Endothelial cell of umbilical vein (primary cell): ENCODE measurements at regions not wholly inside any gene's neighbourhood (a gene's known extent, or its start where the extent isn't known, plus 50 kb on each side); places are given as distances from the start of the nearest gene placed in this dataset.

Source experiments
- BruUV-seq: library from RNA; stranded (reverse); fragments of 400-500 nt; replicated peaks from 2 replicates; lab custom pipeline; 2021; lab: Mats Ljungman, UMichigan
- CTCF ChIA-PET: fragments of 300-600, 350-600 bp; sonication (Branson Sonifier 250); formaldehyde crosslinking; loops from one replicate; lab custom pipeline; 2021; ENCODE audit warnings: antibody characterized with exemption, inconsistent platforms; lab: Charles Lee
- POLR2A ChIA-PET: fragments of 300-600, 350-600 bp; sonication (Branson Sonifier 250); formaldehyde crosslinking; loops from one replicate; lab custom pipeline; 2021; ENCODE audit warnings: antibody characterized with exemption, inconsistent platforms; lab: Charles Lee
- DNase-seq: peaks from one replicate; pipeline ENCODE4 v3.0.0-alpha.2; 2011; ENCODE audit warnings: low read depth, low spot score
- FAIRE-seq: peaks from 2 replicates; lab custom pipeline; 2011; peaks lifted over from hg19 to GRCh38; lab: Jason Lieb, UNC
- H2AFZ ChIP-seq: 2 replicates; pipeline ENCODE4 v1.6.0; 2012; ENCODE audit warnings: low read depth, low read length, control low read depth, inconsistent platforms
- H3K27ac ChIP-seq: 2 replicates; pipeline ENCODE4 v1.5.1; 2011; ENCODE audit warnings: low read depth, mild to moderate bottlenecking, control low read depth, low read length, moderate library complexity; ENCODE audit not compliant: insufficient read depth
- H3K27me3 ChIP-seq, 2 experiments: 2 replicates each; pipeline versions ENCODE4 v1.6.0 to v1.6.1; 2011; ENCODE audit warnings: low read length in 2 of 2, mixed read lengths in 1 of 2; ENCODE audit not compliant: control insufficient read depth in 2 of 2, insufficient read depth in 2 of 2
- H3K36me3 ChIP-seq, 2 experiments: 2 replicates in 1 of 2; 3 replicates in 1 of 2; pipeline ENCODE4 v1.5.1; 2011; ENCODE audit warnings: low read length in 2 of 2, mild to moderate bottlenecking in 1 of 2, moderate library complexity in 1 of 2; ENCODE audit not compliant: control insufficient read depth in 2 of 2, insufficient read depth in 2 of 2; ENCODE audit errors: extremely low read depth in 1 of 2
- H3K4me1 ChIP-seq: 3 replicates; pipeline ENCODE4 v1.5.1; 2011; ENCODE audit warnings: mild to moderate bottlenecking, low read length; ENCODE audit not compliant: control insufficient read depth, insufficient read depth; ENCODE audit errors: extremely low read depth
- H3K4me2 ChIP-seq: 2 replicates; pipeline ENCODE4 v1.6.1; 2011; ENCODE audit warnings: low read length, control low read depth, mixed read lengths; ENCODE audit not compliant: insufficient read depth
- H3K4me3 ChIP-seq, 3 experiments: fragments of 200-600 bp in 1 of 3; sonication (generic), shearing (Covaris generic) in 1 of 3; replicated peaks in 1 of 3; 2 replicates each; pipeline ENCODE4 v1.5.1; 2011 to 2016; ENCODE audit warnings: control low read depth in 3 of 3, low read length in 3 of 3, mild to moderate bottlenecking in 2 of 3, inconsistent platforms in 1 of 3, low read depth in 1 of 3, moderate library complexity in 1 of 3; ENCODE audit not compliant: insufficient read depth in 1 of 3
- H3K79me2 ChIP-seq: 2 replicates; pipeline ENCODE4 v1.6.0; 2012; ENCODE audit warnings: low read length, inconsistent platforms; ENCODE audit not compliant: control insufficient read depth, insufficient read depth
- H3K9ac ChIP-seq: replicated peaks from 2 replicates; pipeline ENCODE3; 2011; ENCODE audit warnings: low read length, control low read depth; ENCODE audit not compliant: insufficient read depth; ENCODE audit errors: extremely low read depth
- H3K9me1 ChIP-seq: replicated peaks from 3 replicates; pipeline ENCODE4 v1.6.0; 2011; ENCODE audit warnings: mild to moderate bottlenecking, low read length; ENCODE audit not compliant: control insufficient read depth, insufficient read depth; ENCODE audit errors: extremely low read depth
- H3K9me3 ChIP-seq: replicated peaks from 2 replicates; pipeline ENCODE4 v1.5.1; 2012; ENCODE audit warnings: low read length, inconsistent platforms; ENCODE audit not compliant: control insufficient read depth, insufficient read depth
- H4K20me1 ChIP-seq: replicated peaks from 2 replicates; pipeline ENCODE3; 2011; ENCODE audit warnings: mild to moderate bottlenecking, low read length; ENCODE audit not compliant: control insufficient read depth, insufficient read depth; ENCODE audit errors: extremely low read depth
- EZH2 ChIP-seq: IDR thresholded peaks from 2 replicates; pipeline ENCODE4 v1.6.1; 2012; ENCODE audit warnings: borderline replicate concordance, low read depth, mild to moderate bottlenecking, moderate library complexity, low read length, inconsistent platforms; ENCODE audit not compliant: severe bottlenecking
- FOS ChIP-seq: IDR thresholded peaks from 2 replicates; pipeline ENCODE4 v1.6.1; 2011; ENCODE audit warnings: mild to moderate bottlenecking, low read length, moderate library complexity, borderline replicate concordance; ENCODE audit not compliant: insufficient read depth
- GATA2 ChIP-seq: IDR thresholded peaks from 2 replicates; pipeline ENCODE4 v1.7.0; 2011; ENCODE audit warnings: low read depth, mild to moderate bottlenecking, moderate library complexity, mixed read lengths, low read length; ENCODE audit not compliant: insufficient read length, insufficient read depth
- JUN ChIP-seq: IDR thresholded peaks from 2 replicates; pipeline ENCODE4 v1.6.1; 2011; ENCODE audit warnings: borderline replicate concordance, low read depth; ENCODE audit not compliant: insufficient read length, insufficient read depth
- MYC ChIP-seq: IDR thresholded peaks from one replicate; pipeline ENCODE4 v1.6.1; 2011; ENCODE audit warnings: mild to moderate bottlenecking, low read depth, low read length
- POLR2A ChIP-seq: IDR thresholded peaks from 2 replicates; pipeline ENCODE4 v1.6.1; 2012; ENCODE audit warnings: low read depth, mild to moderate bottlenecking, control low read depth, low read length
- POLR2AphosphoS5 ChIP-seq: IDR thresholded peaks from 2 replicates; pipeline ENCODE4 v1.6.1; 2012; ENCODE audit warnings: low read depth, mild to moderate bottlenecking, control low read depth, low read length, moderate library complexity; ENCODE audit not compliant: insufficient read depth
- dilution Hi-C: fragments of 300-500 bp; cut with MboI; formaldehyde crosslinking; loops from one replicate; pipeline ENCODE4 v1.15.0; 2019; ENCODE audit warnings: low sequenced_read_pairs; ENCODE audit not compliant: extremely low pct_ligation_motif_present
- intact Hi-C: fragments of 100-400 bp; cut with micrococcal nuclease; formaldehyde crosslinking; loops from one replicate; pipeline ENCODE4 v1.10.0; 2022
- TF ChIP-seq, protein P1 (sequence below), 2 donors: IDR thresholded peaks; 1 replicate in 1 of 2; 2 replicates in 1 of 2; pipeline ENCODE4 v1.5.1; 2011; ENCODE audit warnings: low read length in 2 of 2, mild to moderate bottlenecking in 2 of 2, moderate library complexity in 2 of 2, control low read depth in 1 of 2, inconsistent platforms in 1 of 2, low read depth in 1 of 2; ENCODE audit not compliant: insufficient read depth in 1 of 2; ENCODE audit errors: extremely low read depth in 1 of 2
- TF ChIP-seq, protein P2 (sequence below): IDR thresholded peaks from 2 replicates; pipeline ENCODE4 v1.6.1; 2011; ENCODE audit not compliant: insufficient read depth, insufficient read length

DNA sequence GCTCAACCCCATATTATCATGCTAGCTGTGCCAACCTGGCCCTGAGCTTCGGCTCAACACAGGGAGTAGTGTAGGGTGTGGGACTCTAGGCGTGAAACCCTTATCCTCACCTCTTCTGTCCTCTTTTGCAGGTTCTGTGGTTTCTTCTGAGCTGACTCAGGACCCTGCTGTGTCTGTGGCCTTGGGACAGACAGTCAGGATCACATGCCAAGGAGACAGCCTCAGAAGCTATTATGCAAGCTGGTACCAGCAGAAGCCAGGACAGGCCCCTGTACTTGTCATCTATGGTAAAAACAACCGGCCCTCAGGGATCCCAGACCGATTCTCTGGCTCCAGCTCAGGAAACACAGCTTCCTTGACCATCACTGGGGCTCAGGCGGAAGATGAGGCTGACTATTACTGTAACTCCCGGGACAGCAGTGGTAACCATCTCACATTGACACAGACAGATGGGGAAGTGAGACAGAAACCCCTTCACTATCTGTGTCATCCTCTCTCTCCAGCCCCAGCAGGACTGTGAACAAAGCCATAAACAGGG is 76.4 kb downstream of the GGTLC2 start:
- TF ChIP-seq POLR2A (no peak), FOS (no peak), GATA2 (no peak), EZH2 (no peak), JUN (no peak), POLR2AphosphoS5 (no peak), MYC (no peak)
- TF ChIP-seq, protein P1, sequence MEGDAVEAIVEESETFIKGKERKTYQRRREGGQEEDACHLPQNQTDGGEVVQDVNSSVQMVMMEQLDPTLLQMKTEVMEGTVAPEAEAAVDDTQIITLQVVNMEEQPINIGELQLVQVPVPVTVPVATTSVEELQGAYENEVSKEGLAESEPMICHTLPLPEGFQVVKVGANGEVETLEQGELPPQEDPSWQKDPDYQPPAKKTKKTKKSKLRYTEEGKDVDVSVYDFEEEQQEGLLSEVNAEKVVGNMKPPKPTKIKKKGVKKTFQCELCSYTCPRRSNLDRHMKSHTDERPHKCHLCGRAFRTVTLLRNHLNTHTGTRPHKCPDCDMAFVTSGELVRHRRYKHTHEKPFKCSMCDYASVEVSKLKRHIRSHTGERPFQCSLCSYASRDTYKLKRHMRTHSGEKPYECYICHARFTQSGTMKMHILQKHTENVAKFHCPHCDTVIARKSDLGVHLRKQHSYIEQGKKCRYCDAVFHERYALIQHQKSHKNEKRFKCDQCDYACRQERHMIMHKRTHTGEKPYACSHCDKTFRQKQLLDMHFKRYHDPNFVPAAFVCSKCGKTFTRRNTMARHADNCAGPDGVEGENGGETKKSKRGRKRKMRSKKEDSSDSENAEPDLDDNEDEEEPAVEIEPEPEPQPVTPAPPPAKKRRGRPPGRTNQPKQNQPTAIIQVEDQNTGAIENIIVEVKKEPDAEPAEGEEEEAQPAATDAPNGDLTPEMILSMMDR (IDR thresholded peaks at IDR 0.05; ENCODE audit: extremely low read depth in 1 of 2, insufficient read depth in 1 of 2, low read depth in 1 of 2, low read length in 2 of 2) = no peak
- TF ChIP-seq, protein P2, sequence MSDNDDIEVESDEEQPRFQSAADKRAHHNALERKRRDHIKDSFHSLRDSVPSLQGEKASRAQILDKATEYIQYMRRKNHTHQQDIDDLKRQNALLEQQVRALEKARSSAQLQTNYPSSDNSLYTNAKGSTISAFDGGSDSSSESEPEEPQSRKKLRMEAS = no peak
- no peaks in the 10 kb centered on the region for H3K79me2 ChIP-seq
- H3K9me1 ChIP-seq = no peaks in the 10 kb centered on the region
- no TSS peak for BruUV-seq
- CTCF ChIA-PET = interaction anchor here (0.8 to 3.2 kb wide), 8 partner anchors 11 to 257 kb away, joined by 3 to 20 read pairs (median 4); no protein-coding TSS in a partner anchor
- dilution Hi-C loops = no loop called here
- intact Hi-C loops = no loop called here
- no peak for DNase-seq
- no peak for FAIRE-seq
- H3K27me3 ChIP-seq = peaks cover 2 to 17% of the 10 kb centered on the region in 2 experiments
- POLR2A ChIA-PET = no interaction called here
- no peak overlapping the region for H3K4me3 ChIP-seq
- H4K20me1 ChIP-seq = no peaks in the 10 kb centered on the region
- H3K4me1 ChIP-seq = no peaks in the 10 kb centered on the region
- no peak overlapping the region for H3K4me2 ChIP-seq
- no peak overlapping the region for H3K9ac ChIP-seq
- no peaks in the 10 kb centered on the region for H3K36me3 ChIP-seq
- H3K27ac ChIP-seq = no peak overlapping the region
- H2AFZ ChIP-seq = no peak overlapping the region
- no peaks in the 10 kb centered on the region for H3K9me3 ChIP-seq
